ENCODE measurements at regions not wholly inside any gene's neighbourhood (a gene's known extent, or its start where the extent isn't known, plus 50 kb on each side); places are given as distances from the start of the nearest gene placed in this dataset.

DNA sequence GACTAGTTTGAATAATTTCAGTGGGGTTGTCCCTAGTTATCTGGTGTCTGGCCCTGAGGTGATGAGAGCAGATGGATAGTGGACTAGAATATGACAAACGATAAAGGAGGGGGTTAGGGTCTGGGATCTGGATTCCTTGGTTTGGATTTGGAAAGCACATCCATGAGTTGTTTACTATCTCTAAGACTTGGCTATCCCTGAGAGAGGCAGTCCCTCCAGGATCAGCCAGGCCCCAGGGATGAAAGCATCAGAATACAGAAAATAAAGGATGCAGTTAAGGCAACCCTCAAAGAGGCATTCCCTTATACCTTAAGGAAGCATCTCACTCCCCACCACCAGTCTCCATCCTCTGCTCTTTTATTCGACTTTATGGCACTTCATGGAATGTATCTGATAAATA is 230.7 kb downstream of the NHLRC3 start:
- Histone ChIP-seq H3K79me2 (ENCODE audit: low read length) (no peaks in the 10 kb centered on the region), H4K20me1 (ENCODE audit: low read length) (no peaks in the 10 kb centered on the region), H3K9me2 (replicated peaks; ENCODE audit: low read length) (no peaks in the 10 kb centered on the region), H3K4me2 (ENCODE audit: low read length) (no peak overlapping the region), H3K4me3 (ENCODE audit: low read length) (no peak overlapping the region), H3K27ac (ENCODE audit: low read length) (no peak overlapping the region), H3K36me3 (ENCODE audit: low read depth, low read length) (no peaks in the 10 kb centered on the region), H3K9me3 (ENCODE audit: low read length) (no peaks in the 10 kb centered on the region), H3K9ac (ENCODE audit: low read length) (no peak overlapping the region), H2AFZ (ENCODE audit: low read length) (no peak overlapping the region), H3F3A (ENCODE audit: low read length, unreplicated experiment) (no peaks in the 10 kb centered on the region), H3K4me1 (ENCODE audit: insufficient read depth, low read length) (no peaks in the 10 kb centered on the region), H3K27me3 (ENCODE audit: low read length) (no peaks in the 10 kb centered on the region)
- ATAC-seq, result no peak
- ChIA-PET CTCF (no interaction called here), POLR2A (ENCODE audit: unreplicated experiment) (no interaction called here)
- BruUV-seq (replicated peaks), result no TSS peak
- DNase-seq, result no peak
- TF ChIP-seq EZH2 (IDR thresholded peaks at IDR 0.05; ENCODE audit: low read length, unreplicated experiment) (no peak), EZH2phosphoT487 (IDR thresholded peaks at IDR 0.05; ENCODE audit: borderline replicate concordance, low read length) (no peak)
- TF ChIP-seq, protein P1, sequence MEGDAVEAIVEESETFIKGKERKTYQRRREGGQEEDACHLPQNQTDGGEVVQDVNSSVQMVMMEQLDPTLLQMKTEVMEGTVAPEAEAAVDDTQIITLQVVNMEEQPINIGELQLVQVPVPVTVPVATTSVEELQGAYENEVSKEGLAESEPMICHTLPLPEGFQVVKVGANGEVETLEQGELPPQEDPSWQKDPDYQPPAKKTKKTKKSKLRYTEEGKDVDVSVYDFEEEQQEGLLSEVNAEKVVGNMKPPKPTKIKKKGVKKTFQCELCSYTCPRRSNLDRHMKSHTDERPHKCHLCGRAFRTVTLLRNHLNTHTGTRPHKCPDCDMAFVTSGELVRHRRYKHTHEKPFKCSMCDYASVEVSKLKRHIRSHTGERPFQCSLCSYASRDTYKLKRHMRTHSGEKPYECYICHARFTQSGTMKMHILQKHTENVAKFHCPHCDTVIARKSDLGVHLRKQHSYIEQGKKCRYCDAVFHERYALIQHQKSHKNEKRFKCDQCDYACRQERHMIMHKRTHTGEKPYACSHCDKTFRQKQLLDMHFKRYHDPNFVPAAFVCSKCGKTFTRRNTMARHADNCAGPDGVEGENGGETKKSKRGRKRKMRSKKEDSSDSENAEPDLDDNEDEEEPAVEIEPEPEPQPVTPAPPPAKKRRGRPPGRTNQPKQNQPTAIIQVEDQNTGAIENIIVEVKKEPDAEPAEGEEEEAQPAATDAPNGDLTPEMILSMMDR (conservative IDR thresholded peaks at IDR 0.05; ENCODE audit: low read depth, low read length), result no peak
- intact Hi-C loops (cut with micrococcal nuclease), result no loop called here

DNA sequence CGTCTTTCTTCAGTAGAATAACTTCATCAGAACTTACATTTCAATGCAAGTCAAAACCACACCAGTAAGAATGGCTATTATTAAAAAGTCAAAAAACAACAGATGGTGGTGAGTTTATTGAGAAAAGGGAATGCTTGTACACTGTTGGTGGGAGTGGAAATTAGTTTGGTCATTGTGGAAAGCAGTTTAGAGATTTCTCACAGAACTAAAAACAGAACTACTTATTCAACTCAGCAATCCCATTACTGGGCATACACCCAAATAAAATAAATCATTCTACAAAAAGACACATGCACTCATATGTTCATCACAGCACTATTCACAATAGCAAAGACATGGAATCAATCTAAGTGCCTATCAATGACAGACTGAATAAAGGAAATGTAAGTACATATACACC is 231.2 kb downstream of the NHLRC3 start:
- DNase-seq, result no peak
- intact Hi-C loops (cut with micrococcal nuclease), result no loop called here
- no peaks in the 10 kb centered on the region for H3K9me3 ChIP-seq (ENCODE audit: low read length)
- ChIA-PET POLR2A (ENCODE audit: unreplicated experiment) (no interaction called here), CTCF (no interaction called here)
- no peaks in the 10 kb centered on the region for H3F3A ChIP-seq (ENCODE audit: low read length, unreplicated experiment)
- no peaks in the 10 kb centered on the region for H4K20me1 ChIP-seq (ENCODE audit: low read length)
- no peaks in the 10 kb centered on the region for H3K36me3 ChIP-seq (ENCODE audit: low read depth, low read length)
- H3K4me1 ChIP-seq (ENCODE audit: insufficient read depth, low read length), result no peaks in the 10 kb centered on the region
- no peak overlapping the region for H3K9ac ChIP-seq (ENCODE audit: low read length)
- no peak overlapping the region for H3K4me3 ChIP-seq (ENCODE audit: low read length)
- TF ChIP-seq EZH2 (IDR thresholded peaks at IDR 0.05; ENCODE audit: low read length, unreplicated experiment), result no peak
- no peak for ATAC-seq
- no peaks in the 10 kb centered on the region for H3K27me3 ChIP-seq (ENCODE audit: low read length)
- H3K9me2 ChIP-seq (replicated peaks; ENCODE audit: low read length), result no peaks in the 10 kb centered on the region
- no TSS peak for BruUV-seq (replicated peaks)
- no peaks in the 10 kb centered on the region for H3K79me2 ChIP-seq (ENCODE audit: low read length)
- no peak overlapping the region for H3K27ac ChIP-seq (ENCODE audit: low read length)
- H3K4me2 ChIP-seq (ENCODE audit: low read length), result no peak overlapping the region
- H2AFZ ChIP-seq (ENCODE audit: low read length), result no peak overlapping the region

DNA sequence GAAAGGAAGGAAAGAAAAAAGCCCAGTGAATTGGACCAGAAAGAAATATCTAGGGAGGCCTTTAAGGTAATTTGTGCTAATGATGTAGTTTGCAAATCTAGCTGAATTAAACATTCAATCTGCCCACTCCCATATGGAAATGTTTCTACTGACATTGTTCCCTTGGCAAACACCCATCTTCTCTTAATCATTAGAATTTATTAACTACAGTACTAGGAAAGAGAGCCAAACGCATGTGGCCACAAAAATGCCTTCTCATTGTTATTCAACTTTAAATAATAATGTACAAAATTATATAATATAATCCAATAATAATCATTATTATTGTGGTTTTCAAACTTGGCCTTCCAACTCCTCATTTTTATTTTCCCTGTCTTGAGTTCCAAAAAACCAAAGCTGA is 234.7 kb downstream of the NHLRC3 start:
- TF ChIP-seq, protein P1 (conservative IDR thresholded peaks at IDR 0.05; ENCODE audit: low read depth, low read length), result no peak
- TF ChIP-seq EZH2phosphoT487 (IDR thresholded peaks at IDR 0.05; ENCODE audit: borderline replicate concordance, low read length) (no peak), EZH2 (IDR thresholded peaks at IDR 0.05; ENCODE audit: low read length, unreplicated experiment) (no peak)
- H4K20me1 ChIP-seq (ENCODE audit: low read length), result no peaks in the 10 kb centered on the region
- POLR2A ChIA-PET (ENCODE audit: unreplicated experiment), result interaction anchor here (0.6 kb wide), 1 partner anchor 436 kb away, joined by 3 read pairs; no protein-coding TSS in a partner anchor
- H3K9me3 ChIP-seq (ENCODE audit: low read length), result no peaks in the 10 kb centered on the region
- no peaks in the 10 kb centered on the region for H3F3A ChIP-seq (ENCODE audit: low read length, unreplicated experiment)
- intact Hi-C loops (cut with micrococcal nuclease), result loop anchor here (5.0 kb wide), 1 partner anchor 144 kb away; no protein-coding TSS in a partner anchor
- H3K4me1 ChIP-seq (ENCODE audit: insufficient read depth, low read length), result no peaks in the 10 kb centered on the region
- peaks cover 7% of the 10 kb centered on the region; the same call in 1 of the 2 replicates for H3K27me3 ChIP-seq (ENCODE audit: low read length)
- no peak for DNase-seq
- H3K27ac ChIP-seq (ENCODE audit: low read length), result no peak overlapping the region
- no TSS peak for BruUV-seq (replicated peaks)
- CTCF ChIA-PET, result interaction anchor here (1.7 to 2.1 kb wide), 2 partner anchors 339 to 343 kb away, joined by 6 to 7 read pairs; no protein-coding TSS in a partner anchor
- ATAC-seq, result no peak
- H3K4me2 ChIP-seq (ENCODE audit: low read length), result no peak overlapping the region
- H3K9ac ChIP-seq (ENCODE audit: low read length), result no peak overlapping the region
- H3K4me3 ChIP-seq (ENCODE audit: low read length), result no peak overlapping the region
- H3K36me3 ChIP-seq (ENCODE audit: low read depth, low read length), result no peaks in the 10 kb centered on the region
- H3K79me2 ChIP-seq (ENCODE audit: low read length), result no peaks in the 10 kb centered on the region
- no peak overlapping the region for H2AFZ ChIP-seq (ENCODE audit: low read length)
- no peaks in the 10 kb centered on the region for H3K9me2 ChIP-seq (replicated peaks; ENCODE audit: low read length)
